ENCODE measurements at regions not wholly inside any gene's neighbourhood (a gene's known extent, or its start where the extent isn't known, plus 50 kb on each side); places are given as distances from the start of the nearest gene placed in this dataset.
A peak's percentile ranks its signal among the peaks of the same experiment; 100 is the strongest.

DNA sequence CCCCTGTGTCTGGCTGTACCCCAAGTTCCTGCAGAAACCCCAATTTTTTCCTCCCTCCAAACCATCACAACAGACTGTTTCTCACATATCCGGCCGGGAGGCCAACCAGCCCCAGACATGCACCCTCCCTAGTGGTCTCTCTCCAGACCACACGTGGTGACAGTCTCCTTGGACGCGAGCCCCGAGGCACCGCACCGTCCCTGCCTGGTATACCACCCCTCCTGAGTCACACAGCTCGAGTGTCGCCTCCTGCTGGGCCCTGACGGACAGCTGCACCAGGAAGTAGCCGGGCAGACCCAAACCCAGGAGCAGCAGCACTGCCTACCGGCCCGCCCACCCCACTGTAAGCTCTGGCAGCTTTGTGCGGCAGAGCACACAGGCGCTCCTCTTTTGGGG is 97.4 kb downstream of the RFLNA start:
- TF ChIP-seq POLR2A (IDR thresholded peaks at IDR 0.05) (no peak), POLR2AphosphoS5 (IDR thresholded peaks at IDR 0.05) (no peak), EP300 (IDR thresholded peaks at IDR 0.05) (no peak)
- TF ChIP-seq, protein P1, sequence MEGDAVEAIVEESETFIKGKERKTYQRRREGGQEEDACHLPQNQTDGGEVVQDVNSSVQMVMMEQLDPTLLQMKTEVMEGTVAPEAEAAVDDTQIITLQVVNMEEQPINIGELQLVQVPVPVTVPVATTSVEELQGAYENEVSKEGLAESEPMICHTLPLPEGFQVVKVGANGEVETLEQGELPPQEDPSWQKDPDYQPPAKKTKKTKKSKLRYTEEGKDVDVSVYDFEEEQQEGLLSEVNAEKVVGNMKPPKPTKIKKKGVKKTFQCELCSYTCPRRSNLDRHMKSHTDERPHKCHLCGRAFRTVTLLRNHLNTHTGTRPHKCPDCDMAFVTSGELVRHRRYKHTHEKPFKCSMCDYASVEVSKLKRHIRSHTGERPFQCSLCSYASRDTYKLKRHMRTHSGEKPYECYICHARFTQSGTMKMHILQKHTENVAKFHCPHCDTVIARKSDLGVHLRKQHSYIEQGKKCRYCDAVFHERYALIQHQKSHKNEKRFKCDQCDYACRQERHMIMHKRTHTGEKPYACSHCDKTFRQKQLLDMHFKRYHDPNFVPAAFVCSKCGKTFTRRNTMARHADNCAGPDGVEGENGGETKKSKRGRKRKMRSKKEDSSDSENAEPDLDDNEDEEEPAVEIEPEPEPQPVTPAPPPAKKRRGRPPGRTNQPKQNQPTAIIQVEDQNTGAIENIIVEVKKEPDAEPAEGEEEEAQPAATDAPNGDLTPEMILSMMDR (IDR thresholded peaks at IDR 0.05), result peak in 1 of 2 donors; percentile 6
